Smooth muscle cell (in vitro differentiated cells): ENCODE measurements at regions not wholly inside any gene's neighbourhood (a gene's known extent, or its start where the extent isn't known, plus 50 kb on each side); places are given as distances from the start of the nearest gene placed in this dataset.

ENCODE experiments used
- DNase-seq: peaks from one replicate; lab custom pipeline; 2025; ENCODE audit not compliant: unreplicated experiment; lab: John Stamatoyannopoulos, UW
- H2AFZ ChIP-seq: fragments of 200-600 bp; sonication (generic); 2 replicates; pipeline ENCODE4 v1.6.0; 2016; ENCODE audit warnings: antibody characterized with exemption, low read depth, mild to moderate bottlenecking
- H3F3A ChIP-seq: fragments of 200-600 bp; sonication (generic); 2 replicates; pipeline ENCODE4 v1.6.0; 2017; ENCODE audit warnings: antibody characterized with exemption, low read depth
- H3K27ac ChIP-seq: fragments of 200-600 bp; sonication (generic); 2 replicates; pipeline ENCODE4 v1.5.1; 2016; ENCODE audit warnings: low read depth, mild to moderate bottlenecking
- H3K27me3 ChIP-seq: fragments of 200-600 bp; sonication (generic); 2 replicates; pipeline ENCODE4 v1.6.1; 2016; ENCODE audit warnings: low read depth, mild to moderate bottlenecking
- H3K36me3 ChIP-seq: fragments of 200-600 bp; sonication (generic); 2 replicates; pipeline ENCODE4 v1.5.1; 2016; ENCODE audit warnings: low read depth
- H3K4me1 ChIP-seq: fragments of 200-600 bp; sonication (generic); 2 replicates; pipeline ENCODE4 v1.5.1; 2016; ENCODE audit warnings: low read depth
- H3K4me2 ChIP-seq: fragments of 200-600 bp; sonication (generic); 2 replicates; pipeline ENCODE4 v1.6.0; 2016; ENCODE audit warnings: mild to moderate bottlenecking
- H3K4me3 ChIP-seq: fragments of 200-600 bp; sonication (generic); 2 replicates; pipeline ENCODE4 v1.5.1; 2016; ENCODE audit warnings: mild to moderate bottlenecking
- H3K79me2 ChIP-seq: fragments of 200-600 bp; sonication (generic); 2 replicates; pipeline ENCODE4 v1.6.0; 2016; ENCODE audit warnings: low read depth, mild to moderate bottlenecking
- H3K9ac ChIP-seq: fragments of 200-600 bp; sonication (generic); 2 replicates; pipeline ENCODE4 v1.6.0; 2016; ENCODE audit warnings: low read depth
- H3K9me3 ChIP-seq: fragments of 200-600 bp; sonication (generic); replicated peaks from 2 replicates; pipeline ENCODE4 v1.5.1; 2016; ENCODE audit warnings: low read depth
- H4K20me1 ChIP-seq: fragments of 200-600 bp; sonication (generic); 2 replicates; pipeline ENCODE4 v1.6.0; 2016; ENCODE audit warnings: low read depth
- WGBS: methylation state at CpG from one replicate; pipeline ENCODE4 v1.1.7; 2016; ENCODE audit warnings: low lambda C conversion rate; 5-methylcytosine and 5-hydroxymethylcytosine counted together
- TF ChIP-seq, protein P1 (sequence below): fragments of 200-600 bp; sonication (generic); IDR thresholded peaks from 2 replicates; pipeline ENCODE4 v1.5.1; 2017; ENCODE audit warnings: borderline replicate concordance, mild to moderate bottlenecking, antibody characterized with exemption; ENCODE audit not compliant: insufficient read depth, poor library complexity, severe bottlenecking

DNA sequence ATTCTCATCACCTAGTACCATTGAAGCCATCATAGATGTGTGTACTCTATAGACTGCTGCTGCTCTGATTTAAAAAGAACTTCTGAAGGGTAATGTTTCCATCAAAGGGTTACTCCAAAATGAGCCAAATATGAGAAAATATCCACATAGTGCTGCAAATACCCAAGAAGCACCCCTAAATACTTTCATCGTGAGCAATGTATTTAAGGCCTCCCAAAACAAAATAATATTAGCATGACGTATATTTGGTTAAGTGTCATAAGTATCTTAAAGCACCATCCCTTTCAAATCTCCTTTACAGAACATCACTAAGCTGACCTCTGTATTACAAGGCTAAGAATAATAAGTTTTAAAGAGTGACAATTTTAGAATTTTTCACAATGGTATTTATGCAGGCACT lies 421.8 kb downstream of the MTRR start:
- H3K9me3 ChIP-seq, result no peaks in the 10 kb centered on the region
- no peaks in the 10 kb centered on the region for H3K4me1 ChIP-seq
- H2AFZ ChIP-seq, result no peak overlapping the region
- H4K20me1 ChIP-seq, result no peaks in the 10 kb centered on the region
- H3F3A ChIP-seq, result no peaks in the 10 kb centered on the region
- no peak overlapping the region for H3K27ac ChIP-seq
- H3K79me2 ChIP-seq, result no peaks in the 10 kb centered on the region
- no peak overlapping the region for H3K9ac ChIP-seq
- DNase-seq, result no peak
- H3K27me3 ChIP-seq, result no peaks in the 10 kb centered on the region
- no peaks in the 10 kb centered on the region for H3K36me3 ChIP-seq
- H3K4me2 ChIP-seq, result no peak overlapping the region
- TF ChIP-seq, protein P1, sequence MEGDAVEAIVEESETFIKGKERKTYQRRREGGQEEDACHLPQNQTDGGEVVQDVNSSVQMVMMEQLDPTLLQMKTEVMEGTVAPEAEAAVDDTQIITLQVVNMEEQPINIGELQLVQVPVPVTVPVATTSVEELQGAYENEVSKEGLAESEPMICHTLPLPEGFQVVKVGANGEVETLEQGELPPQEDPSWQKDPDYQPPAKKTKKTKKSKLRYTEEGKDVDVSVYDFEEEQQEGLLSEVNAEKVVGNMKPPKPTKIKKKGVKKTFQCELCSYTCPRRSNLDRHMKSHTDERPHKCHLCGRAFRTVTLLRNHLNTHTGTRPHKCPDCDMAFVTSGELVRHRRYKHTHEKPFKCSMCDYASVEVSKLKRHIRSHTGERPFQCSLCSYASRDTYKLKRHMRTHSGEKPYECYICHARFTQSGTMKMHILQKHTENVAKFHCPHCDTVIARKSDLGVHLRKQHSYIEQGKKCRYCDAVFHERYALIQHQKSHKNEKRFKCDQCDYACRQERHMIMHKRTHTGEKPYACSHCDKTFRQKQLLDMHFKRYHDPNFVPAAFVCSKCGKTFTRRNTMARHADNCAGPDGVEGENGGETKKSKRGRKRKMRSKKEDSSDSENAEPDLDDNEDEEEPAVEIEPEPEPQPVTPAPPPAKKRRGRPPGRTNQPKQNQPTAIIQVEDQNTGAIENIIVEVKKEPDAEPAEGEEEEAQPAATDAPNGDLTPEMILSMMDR, result no peak
- no peak overlapping the region for H3K4me3 ChIP-seq
- WGBS, result 88% methylated on average over 2 of the region's 2 CpGs

DNA sequence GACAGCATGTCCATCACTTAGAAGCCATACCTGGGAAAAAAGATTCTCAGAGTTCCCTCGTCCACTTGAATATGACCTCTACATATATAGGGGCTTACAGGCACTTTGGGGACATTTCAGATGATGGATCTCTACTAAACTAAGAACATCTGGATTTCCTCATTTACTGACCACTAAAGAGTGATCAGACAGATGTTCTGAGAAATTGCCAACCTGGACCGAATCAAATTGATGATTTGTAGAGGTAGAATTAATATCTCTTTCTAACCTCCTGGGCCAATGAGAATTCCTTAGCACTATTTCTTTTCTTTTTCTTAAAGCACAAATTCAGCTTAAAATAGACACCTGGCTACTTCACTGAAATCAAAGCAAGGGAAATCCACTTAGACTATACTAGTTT lies 422.7 kb downstream of the MTRR start:
- H3K79me2 ChIP-seq, result no peaks in the 10 kb centered on the region
- no peaks in the 10 kb centered on the region for H3K36me3 ChIP-seq
- no peak for DNase-seq
- 77% methylated on average over 2 of the region's 2 CpGs for WGBS
- H3K4me2 ChIP-seq, result no peak overlapping the region
- H3K27ac ChIP-seq, result no peak overlapping the region
- H3K4me1 ChIP-seq, result no peaks in the 10 kb centered on the region
- H3K9me3 ChIP-seq, result no peaks in the 10 kb centered on the region
- no peaks in the 10 kb centered on the region for H3K27me3 ChIP-seq
- no peaks in the 10 kb centered on the region for H4K20me1 ChIP-seq
- H3K9ac ChIP-seq, result no peak overlapping the region
- H3F3A ChIP-seq, result no peaks in the 10 kb centered on the region
- H3K4me3 ChIP-seq, result no peak overlapping the region
- TF ChIP-seq, protein P1, result no peak
- H2AFZ ChIP-seq, result no peak overlapping the region

DNA sequence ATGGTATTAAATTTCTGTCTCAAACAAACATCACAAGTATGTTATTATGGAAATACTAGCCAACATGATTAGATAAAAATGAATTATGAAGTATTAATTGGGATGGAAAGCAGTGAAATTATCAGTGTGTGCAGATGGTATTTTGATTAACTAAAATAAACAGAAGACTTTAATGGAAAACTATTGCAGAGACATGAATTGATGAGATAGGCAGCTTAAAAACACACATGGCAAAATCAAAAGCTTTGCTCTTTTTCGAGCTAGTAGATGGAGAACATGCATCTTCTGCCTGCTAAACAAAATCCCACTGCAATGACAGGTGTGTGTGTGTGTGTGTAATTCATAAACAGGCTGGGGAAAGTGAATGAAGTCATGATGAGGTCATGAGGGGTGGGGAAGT lies 426.2 kb downstream of the MTRR start:
- no peaks in the 10 kb centered on the region for H4K20me1 ChIP-seq
- H2AFZ ChIP-seq, result no peak overlapping the region
- no peak overlapping the region for H3K27ac ChIP-seq
- no peaks in the 10 kb centered on the region for H3K36me3 ChIP-seq
- WGBS, result 90% methylated on average over 1 of the region's 1 CpG
- H3F3A ChIP-seq, result no peaks in the 10 kb centered on the region
- H3K4me3 ChIP-seq, result no peak overlapping the region
- no peak for DNase-seq
- no peak overlapping the region for H3K9ac ChIP-seq
- TF ChIP-seq, protein P1, result no peak
- no peaks in the 10 kb centered on the region for H3K9me3 ChIP-seq
- no peaks in the 10 kb centered on the region for H3K27me3 ChIP-seq
- H3K4me2 ChIP-seq, result no peak overlapping the region
- no peaks in the 10 kb centered on the region for H3K4me1 ChIP-seq
- no peaks in the 10 kb centered on the region for H3K79me2 ChIP-seq

DNA sequence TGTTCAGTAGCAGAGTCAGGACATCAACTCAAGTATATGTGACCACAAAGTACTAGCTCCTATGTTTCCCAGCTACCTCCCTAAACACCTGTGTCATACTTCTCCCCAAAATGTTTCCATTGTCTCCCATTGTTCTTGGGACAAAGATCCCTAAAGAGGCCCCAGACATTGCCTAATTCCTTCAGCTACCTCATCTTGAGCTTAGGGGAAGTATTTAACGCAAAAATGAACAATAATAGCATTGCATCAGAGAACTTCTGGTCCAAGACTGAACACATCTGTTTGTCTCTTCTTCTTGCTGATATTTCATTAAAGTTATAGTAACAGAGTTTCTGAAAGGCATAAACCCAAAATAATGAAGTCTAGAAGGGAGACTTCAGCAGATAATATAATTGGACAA lies 430.8 kb downstream of the MTRR start:
- H3K4me3 ChIP-seq, result no peak overlapping the region
- H3K9ac ChIP-seq, result no peak overlapping the region
- no peak for DNase-seq
- no peaks in the 10 kb centered on the region for H4K20me1 ChIP-seq
- H3K4me1 ChIP-seq, result no peaks in the 10 kb centered on the region
- TF ChIP-seq, protein P1, result no peak
- no peaks in the 10 kb centered on the region for H3K27me3 ChIP-seq
- no peaks in the 10 kb centered on the region for H3K79me2 ChIP-seq
- WGBS, result 94% methylated on average over 1 of the region's 1 CpG
- no peak overlapping the region for H3K4me2 ChIP-seq
- H2AFZ ChIP-seq, result no peak overlapping the region
- H3F3A ChIP-seq, result no peaks in the 10 kb centered on the region
- H3K9me3 ChIP-seq, result no peaks in the 10 kb centered on the region
- no peaks in the 10 kb centered on the region for H3K36me3 ChIP-seq
- no peak overlapping the region for H3K27ac ChIP-seq
